IMR-90 (cell line): ENCODE measurements at regions not wholly inside any gene's neighbourhood (a gene's known extent, or its start where the extent isn't known, plus 50 kb on each side); places are given as distances from the start of the nearest gene placed in this dataset.

ENCODE experiments used
- ATAC-seq: fragments of 200-7000 bp; cut with Tn5 transposase; 2 replicates; pipeline ENCODE4 v1.9.1; 2020; ENCODE audit warnings: low read depth, mild to moderate bottlenecking, moderate library complexity
- BruUV-seq: library from RNA; stranded (reverse); fragments of 400-500 nt; replicated peaks from 2 replicates; lab custom pipeline; 2021; lab: Mats Ljungman, UMichigan
- CTCF ChIA-PET: fragments of 300-600 bp; formaldehyde crosslinking; extraction: SDS; loops from one replicate; lab custom pipeline; 2021; ENCODE audit warnings: antibody characterized with exemption; lab: Yijun Ruan, JAX
- POLR2A ChIA-PET: fragments of 300-600 bp; sonication (Branson Sonifier 250); formaldehyde crosslinking; loops from one replicate; lab custom pipeline; 2022; ENCODE audit warnings: antibody characterized with exemption; ENCODE audit not compliant: unreplicated experiment; lab: Charles Lee
- DNase-seq: peaks from one replicate; pipeline ENCODE4 v3.0.0; 2013
- H2AFZ ChIP-seq: replicated peaks from 2 replicates; pipeline ENCODE3; 2013; ENCODE audit warnings: low read length, mild to moderate bottlenecking; ENCODE audit not compliant: poor library complexity
- H2AK5ac ChIP-seq: 2 replicates; pipeline ENCODE4 v1.6.1; 2013; ENCODE audit warnings: low read depth, low read length, inconsistent platforms
- H2AK9ac ChIP-seq: replicated peaks from 2 replicates; pipeline ENCODE3; 2013; ENCODE audit warnings: mild to moderate bottlenecking, low read depth, low read length, moderate library complexity; ENCODE audit not compliant: poor library complexity
- H2BK120ac ChIP-seq: 2 replicates; pipeline ENCODE4 v1.6.1; 2013; ENCODE audit warnings: low read depth, low read length, inconsistent platforms
- H2BK15ac ChIP-seq: 3 replicates; pipeline ENCODE4 v1.6.1; 2013; ENCODE audit warnings: low read depth, low read length, inconsistent platforms
- H2BK20ac ChIP-seq: 2 replicates; pipeline ENCODE4 v1.6.1; 2013; ENCODE audit warnings: low read depth, mild to moderate bottlenecking, inconsistent platforms, low read length, moderate library complexity
- H2BK5ac ChIP-seq: 2 replicates; pipeline ENCODE4 v1.6.1; 2013; ENCODE audit warnings: mild to moderate bottlenecking, low read depth, low read length, inconsistent platforms; ENCODE audit not compliant: poor library complexity, severe bottlenecking
- H3K14ac ChIP-seq: replicated peaks from 2 replicates; pipeline ENCODE4 v1.6.1; 2013; ENCODE audit warnings: low read depth, low read length, inconsistent platforms
- H3K18ac ChIP-seq: 2 replicates; pipeline ENCODE4 v1.6.1; 2013; ENCODE audit warnings: low read depth, low read length, control low read depth
- H3K23ac ChIP-seq: 2 replicates; pipeline ENCODE4 v1.6.1; 2013; ENCODE audit warnings: low read depth, low read length, inconsistent platforms
- H3K27ac ChIP-seq: 2 replicates; pipeline ENCODE4 v1.5.1; 2013; ENCODE audit warnings: mild to moderate bottlenecking, control low read depth, low read length; ENCODE audit not compliant: insufficient read depth
- H3K27me3 ChIP-seq: 2 replicates; pipeline ENCODE4 v1.6.1; 2013; ENCODE audit warnings: low read length; ENCODE audit not compliant: control insufficient read depth, insufficient read depth
- H3K36me3 ChIP-seq: 2 replicates; pipeline ENCODE4 v1.6.1; 2013; ENCODE audit warnings: low read length, mixed read lengths; ENCODE audit not compliant: control insufficient read depth, insufficient read depth
- H3K4ac ChIP-seq: 2 replicates; pipeline ENCODE4 v1.6.1; 2013; ENCODE audit warnings: low read depth, low read length, inconsistent platforms
- H3K4me1 ChIP-seq: 2 replicates; pipeline ENCODE4 v1.6.1; 2013; ENCODE audit warnings: low read length, mixed read lengths; ENCODE audit not compliant: control insufficient read depth, insufficient read depth
- H3K4me2 ChIP-seq: 2 replicates; pipeline ENCODE4 v1.6.1; 2013; ENCODE audit warnings: low read depth, mild to moderate bottlenecking, control low read depth, low read length, moderate library complexity
- H3K4me3 ChIP-seq: 2 replicates; pipeline ENCODE4 v1.5.1; 2013; ENCODE audit warnings: low read depth, mild to moderate bottlenecking, control low read depth, low read length, moderate library complexity; ENCODE audit not compliant: insufficient read depth
- H3K56ac ChIP-seq: 2 replicates; pipeline ENCODE4 v1.6.1; 2013; ENCODE audit warnings: low read length, inconsistent platforms; ENCODE audit not compliant: insufficient read depth; ENCODE audit errors: extremely low read depth
- H3K79me1 ChIP-seq, 2 experiments: 2 replicates each; pipeline ENCODE4 v1.6.1; 2013; ENCODE audit warnings: low read length in 2 of 2, inconsistent platforms in 1 of 2, low read depth in 1 of 2
- H3K9ac ChIP-seq: 2 replicates; pipeline ENCODE4 v1.6.1; 2013; ENCODE audit warnings: low read depth, low read length, control low read depth
- H3K9me1 ChIP-seq: 2 replicates; pipeline ENCODE4 v1.6.1; 2013; ENCODE audit warnings: low read length, inconsistent platforms; ENCODE audit not compliant: insufficient read depth
- H3K9me3 ChIP-seq: 2 replicates; pipeline ENCODE4 v1.6.1; 2013; ENCODE audit warnings: low read length; ENCODE audit not compliant: control insufficient read depth, insufficient read depth
- H4K20me1 ChIP-seq: 2 replicates; pipeline ENCODE4 v1.6.1; 2013; ENCODE audit warnings: low read length, inconsistent platforms; ENCODE audit not compliant: insufficient read depth
- H4K5ac ChIP-seq: 2 replicates; pipeline ENCODE4 v1.6.1; 2013; ENCODE audit warnings: mild to moderate bottlenecking, low read depth, low read length, control low read depth
- H4K8ac ChIP-seq, 2 experiments: 2 replicates each; pipeline ENCODE4 v1.6.1; 2013; ENCODE audit warnings: low read depth in 2 of 2, low read length in 2 of 2, control low read depth in 1 of 2, inconsistent platforms in 1 of 2
- H4K91ac ChIP-seq: 2 replicates; pipeline ENCODE4 v1.6.1; 2013; ENCODE audit warnings: low read depth, low read length, inconsistent platforms; ENCODE audit not compliant: insufficient read depth
- CTCF ChIP-seq: conservative IDR thresholded peaks from 2 replicates; pipeline ENCODE4 v1.5.1; 2012; ENCODE audit warnings: mild to moderate bottlenecking, low read depth, low read length, improper control_type of control experiment
- ELK1 ChIP-seq: fragments of 150-350 bp; IDR thresholded peaks from 2 replicates; pipeline ENCODE4 v1.6.1; 2016; ENCODE audit warnings: low read depth, mild to moderate bottlenecking, low read length, moderate library complexity, borderline replicate concordance
- FOS ChIP-seq: fragments of 150-350 bp; IDR thresholded peaks from 2 replicates; pipeline ENCODE4 v1.6.1; 2016; ENCODE audit warnings: low read depth, low read length
- RAD21 ChIP-seq: IDR thresholded peaks from 2 replicates; pipeline ENCODE4 v1.6.1; 2012; ENCODE audit warnings: low read length, improper control_type of control experiment
- SMC3 ChIP-seq: fragments of 150-350 bp; IDR thresholded peaks from 2 replicates; pipeline ENCODE4 v1.6.1; 2016; ENCODE audit warnings: low read depth, mild to moderate bottlenecking, antibody characterized with exemption, low read length, moderate library complexity
- USF2 ChIP-seq: fragments of 150-350 bp; IDR thresholded peaks from 2 replicates; pipeline ENCODE4 v1.6.1; 2017; ENCODE audit warnings: mild to moderate bottlenecking, antibody characterized with exemption, low read length, low read depth
- WGBS, 2 experiments: methylation state at CpG; one replicate each; pipeline versions ENCODE4 v1.1.5 to v1.1.7; 2013; ENCODE audit warnings: missing lambda C conversion rate in 2 of 2; ENCODE audit not compliant: insufficient read length in 1 of 2; ENCODE audit errors: extremely low coverage in 2 of 2; 5-methylcytosine and 5-hydroxymethylcytosine counted together
- dilution Hi-C: fragments of 300-500 bp; cut with HindIII; formaldehyde crosslinking; loops from one replicate; pipeline ENCODE4 v1.14.3; 2018; ENCODE audit warnings: low sequenced_read_pairs; ENCODE audit not compliant: unreplicated experiment
- in situ Hi-C: fragments of 300-500 bp; cut with MboI; formaldehyde crosslinking; loops from 3 replicates; pipeline ENCODE4 v1.14.3; 2019; ENCODE audit warnings: low sequenced_read_pairs, inconsistent platforms, mixed read lengths
- intact Hi-C: fragments of 100-400 bp; cut with micrococcal nuclease; formaldehyde crosslinking; loops from 2 replicates; pipeline ENCODE4 v1.10.0; 2022

- no CpG with 5 or more reads among the region's 2 CpGs for WGBS, 2 experiments
- no peak overlapping the region for H2BK20ac ChIP-seq
- dilution Hi-C loops = no loop called here
- BruUV-seq = no TSS peak
- H2BK15ac ChIP-seq = no peak overlapping the region
- no peak overlapping the region for H4K8ac ChIP-seq
- H4K91ac ChIP-seq = no peak overlapping the region
- no peak for TF ChIP-seq ELK1
- no peak for TF ChIP-seq SMC3
- no peak for TF ChIP-seq FOS
- no peak for TF ChIP-seq CTCF
- no peak for TF ChIP-seq USF2
- no peak for TF ChIP-seq RAD21
- H4K20me1 ChIP-seq = no peaks in the 10 kb centered on the region
- no peak overlapping the region for H2BK120ac ChIP-seq
- DNase-seq (no peak), ATAC-seq (no peak)
- H3K14ac ChIP-seq = no peak overlapping the region
- H3K9me3 ChIP-seq = peaks cover 8% of the 10 kb centered on the region
- no peaks in the 10 kb centered on the region for H3K9me1 ChIP-seq
- H2AK9ac ChIP-seq = no peak overlapping the region
- ChIA-PET CTCF (no interaction called here), POLR2A (no interaction called here)
- no peak overlapping the region for H3K9ac ChIP-seq
- H2AK5ac ChIP-seq = no peak overlapping the region
- no peak overlapping the region for H4K5ac ChIP-seq
- H3K4me1 ChIP-seq = no peaks in the 10 kb centered on the region
- no peaks in the 10 kb centered on the region for H3K79me1 ChIP-seq
- no peak overlapping the region for H3K23ac ChIP-seq
- H3K27ac ChIP-seq = no peak overlapping the region
- no peak overlapping the region for H3K4me2 ChIP-seq
- no peak overlapping the region for H2AFZ ChIP-seq
- no peak overlapping the region for H2BK5ac ChIP-seq
- H3K4me3 ChIP-seq = no peak overlapping the region
- in situ Hi-C loops = no loop called here
- H3K18ac ChIP-seq = no peak overlapping the region
- no peak overlapping the region for H3K4ac ChIP-seq
- no peaks in the 10 kb centered on the region for H3K36me3 ChIP-seq
- no peak overlapping the region for H3K56ac ChIP-seq
- no peaks in the 10 kb centered on the region for H3K27me3 ChIP-seq
- intact Hi-C loops = no loop called here
Measured at GRCh38 chr18:38571651-38572050, 1006.1 kb upstream of the CELF4 start.
